Ovary (tissue), 3 donors: ENCODE measurements at regions not wholly inside any gene's neighbourhood (a gene's known extent, or its start where the extent isn't known, plus 50 kb on each side); places are given as distances from the start of the nearest gene placed in this dataset.

Experiments
- CTCF ChIP-seq, 3 donors: fragments of 450-650 bp in 2 of 3; fragments of 200-600 bp in 1 of 3; IDR thresholded peaks; one replicate each; pipeline versions ENCODE4 v1.5.1 to v1.8.0; 2016 to 2022; ENCODE audit warnings: antibody characterized with exemption in 3 of 3, mild to moderate bottlenecking in 1 of 3
- EP300 ChIP-seq: sonication (generic); formaldehyde crosslinking; IDR thresholded peaks from one replicate; pipeline ENCODE4 v1.6.1; 2017; ENCODE audit warnings: antibody characterized with exemption
- POLR2A ChIP-seq: fragments of 450-650 bp; IDR thresholded peaks from one replicate; pipeline ENCODE4 v1.6.1; 2017; ENCODE audit warnings: antibody characterized with exemption, mild to moderate bottlenecking, moderate library complexity
- donor health status: DM: no; HTN: no; CAD: no.

GRCh38 chr2:133988316-133988891 is 265.5 kb upstream of the MGAT5 start:
- TF ChIP-seq CTCF (IDR thresholded peaks at IDR 0.05) (no peak), POLR2A (no peak), EP300 (no peak)
